NOMO-1 treated with DMSO at 0.1 percent for 48 hours (cell line): ENCODE measurements at regions not wholly inside any gene's neighbourhood (a gene's known extent, or its start where the extent isn't known, plus 50 kb on each side); places are given as distances from the start of the nearest gene placed in this dataset.
"Not testable (repeated sequence)": the region's sequence is repeated elsewhere in the genome, so short reads cannot be mapped to it uniquely, and the experiment has no call there.

ENCODE experiments used
- DNase-seq: peaks from one replicate; lab custom pipeline; 2025; ENCODE audit not compliant: unreplicated experiment; lab: John Stamatoyannopoulos, UW

- DNase-seq = no peak
These were observed 428.3 kb upstream of the MIR17HG start for GRCh38 chr13:90919153-90919552.

- DNase-seq = no peak
These were observed 421.0 kb upstream of the MIR17HG start for GRCh38 chr13:90926459-90926858.

- DNase-seq = no peak
These were observed 419.4 kb upstream of the MIR17HG start for GRCh38 chr13:90928109-90928508.

GRCh38 chr13:90933097-90933826 lies 414.2 kb upstream of the MIR17HG start:
- no peak for DNase-seq

- no peak for DNase-seq
These were observed 412.7 kb upstream of the MIR17HG start for GRCh38 chr13:90934741-90935140.

- DNase-seq = no peak
These were observed 408.6 kb upstream of the MIR17HG start for GRCh38 chr13:90938848-90939247.

- no peak for DNase-seq
These were observed 403.5 kb upstream of the MIR17HG start for GRCh38 chr13:90943946-90944345.

GRCh38 chr13:90945146-90945545 lies 402.3 kb upstream of the MIR17HG start:
- DNase-seq = not testable (repeated sequence)

- DNase-seq = not testable (repeated sequence)
These were observed 401.4 kb upstream of the MIR17HG start for GRCh38 chr13:90946125-90946524.

GRCh38 chr13:90947976-90948375 lies 399.5 kb upstream of the MIR17HG start:
- no peak for DNase-seq

- DNase-seq = no peak
These were observed 397.3 kb upstream of the MIR17HG start for GRCh38 chr13:90950160-90950559.

- DNase-seq = no peak
These were observed 395.8 kb upstream of the MIR17HG start for GRCh38 chr13:90951663-90952062.

GRCh38 chr13:90952326-90952725 lies 395.2 kb upstream of the MIR17HG start:
- DNase-seq = no peak

GRCh38 chr13:90954605-90955195 lies 392.8 kb upstream of the MIR17HG start:
- no peak for DNase-seq

- DNase-seq = no peak
These were observed 391.5 kb upstream of the MIR17HG start for GRCh38 chr13:90956031-90956430.

- DNase-seq = no peak
These were observed 388.6 kb upstream of the MIR17HG start for GRCh38 chr13:90958866-90959265.

GRCh38 chr13:90968166-90968904 lies 379.2 kb upstream of the MIR17HG start:
- no peak for DNase-seq

GRCh38 chr13:90974249-90974975 lies 373.1 kb upstream of the MIR17HG start:
- no peak for DNase-seq

GRCh38 chr13:90979059-90979458 lies 368.4 kb upstream of the MIR17HG start:
- DNase-seq = no peak

- no peak for DNase-seq
These were observed 362.7 kb upstream of the MIR17HG start for GRCh38 chr13:90984756-90985155.

- DNase-seq = no peak
These were observed 352.5 kb upstream of the MIR17HG start for GRCh38 chr13:90995001-90995400.
